ENCODE measurements at regions not wholly inside any gene's neighbourhood (a gene's known extent, or its start where the extent isn't known, plus 50 kb on each side); places are given as distances from the start of the nearest gene placed in this dataset.

GRCh38 chr12:73384592-73384991 is 1112.4 kb downstream of the TRHDE start:
- POLR2A ChIA-PET = no interaction called here
- Mint-ChIP-seq H3K36me3 (ENCODE audit: insufficient read depth, unreplicated experiment) (no peaks in the 10 kb centered on the region), H3K4me3 (ENCODE audit: unreplicated experiment) (no peak overlapping the region), H3K27ac (ENCODE audit: low read depth, unreplicated experiment) (no peak overlapping the region), H3K4me1 (ENCODE audit: insufficient read depth, unreplicated experiment) (peaks cover 12% of the 10 kb centered on the region), H3K9me3 (ENCODE audit: unreplicated experiment) (no peaks in the 10 kb centered on the region), H3K27me3 (ENCODE audit: insufficient read depth, unreplicated experiment) (no peaks in the 10 kb centered on the region)
- CTCF ChIA-PET = no interaction called here
- no peak for TF ChIP-seq CTCF (IDR thresholded peaks at IDR 0.05; ENCODE audit: unreplicated experiment)
- intact Hi-C loops (cut with micrococcal nuclease) = no loop called here
- DNase-seq (ENCODE audit: unreplicated experiment) = no peak
- BruUV-seq (replicated peaks) = no TSS peak

GRCh38 chr12:73390261-73390660 is 1118.1 kb downstream of the TRHDE start:
- Mint-ChIP-seq H3K4me3 (ENCODE audit: unreplicated experiment) (no peak overlapping the region), H3K4me1 (ENCODE audit: insufficient read depth, unreplicated experiment) (peaks cover 5% of the 10 kb centered on the region), H3K27me3 (ENCODE audit: insufficient read depth, unreplicated experiment) (no peaks in the 10 kb centered on the region), H3K36me3 (ENCODE audit: insufficient read depth, unreplicated experiment) (no peaks in the 10 kb centered on the region), H3K27ac (ENCODE audit: low read depth, unreplicated experiment) (no peak overlapping the region), H3K9me3 (ENCODE audit: unreplicated experiment) (no peaks in the 10 kb centered on the region)
- POLR2A ChIA-PET = no interaction called here
- no TSS peak for BruUV-seq (replicated peaks)
- intact Hi-C loops (cut with micrococcal nuclease) = no loop called here
- CTCF ChIA-PET = no interaction called here
- DNase-seq (ENCODE audit: unreplicated experiment) = no peak
- TF ChIP-seq CTCF (IDR thresholded peaks at IDR 0.05; ENCODE audit: unreplicated experiment) = no peak

- CTCF ChIA-PET = interaction anchor here (0.9 kb wide), 1 partner anchor 474 kb away, joined by 3 read pairs; no protein-coding TSS in a partner anchor
- no peaks in the 10 kb centered on the region for H3K27me3 Mint-ChIP-seq (ENCODE audit: insufficient read depth, unreplicated experiment)
- POLR2A ChIA-PET = no interaction called here
- no TSS peak for BruUV-seq (replicated peaks)
- no peaks in the 10 kb centered on the region for H3K36me3 Mint-ChIP-seq (ENCODE audit: insufficient read depth, unreplicated experiment)
- H3K4me1 Mint-ChIP-seq (ENCODE audit: insufficient read depth, unreplicated experiment) = no peaks in the 10 kb centered on the region
- H3K9me3 Mint-ChIP-seq (ENCODE audit: unreplicated experiment) = peaks cover 20% of the 10 kb centered on the region
- H3K27ac Mint-ChIP-seq (ENCODE audit: low read depth, unreplicated experiment) = no peak overlapping the region
- DNase-seq (ENCODE audit: unreplicated experiment) = no peak
- H3K4me3 Mint-ChIP-seq (ENCODE audit: unreplicated experiment) = no peak overlapping the region
- intact Hi-C loops (cut with micrococcal nuclease) = no loop called here
- no peak for TF ChIP-seq CTCF (IDR thresholded peaks at IDR 0.05; ENCODE audit: unreplicated experiment)
Observed at GRCh38 chr12:73413051-73413450, 1124.6 kb upstream of the ATXN7L3B start.

- ChIA-PET POLR2A (no interaction called here), CTCF (interaction anchor here (0.6 to 0.9 kb wide), 2 partner anchors 473 to 584 kb away, joined by 3 read pairs; no protein-coding TSS in a partner anchor)
- TF ChIP-seq CTCF (IDR thresholded peaks at IDR 0.05; ENCODE audit: unreplicated experiment) = no peak
- Mint-ChIP-seq H3K27me3 (ENCODE audit: insufficient read depth, unreplicated experiment) (no peaks in the 10 kb centered on the region), H3K9me3 (ENCODE audit: unreplicated experiment) (peaks cover 20% of the 10 kb centered on the region), H3K27ac (ENCODE audit: low read depth, unreplicated experiment) (no peak overlapping the region), H3K4me1 (ENCODE audit: insufficient read depth, unreplicated experiment) (no peaks in the 10 kb centered on the region), H3K36me3 (ENCODE audit: insufficient read depth, unreplicated experiment) (no peaks in the 10 kb centered on the region), H3K4me3 (ENCODE audit: unreplicated experiment) (no peak overlapping the region)
- BruUV-seq (replicated peaks) = no TSS peak
- DNase-seq (ENCODE audit: unreplicated experiment) = no peak
- intact Hi-C loops (cut with micrococcal nuclease) = no loop called here
Observed at GRCh38 chr12:73413974-73414373, 1123.7 kb upstream of the ATXN7L3B start.
